ENCODE measurements at regions not wholly inside any gene's neighbourhood (a gene's known extent, or its start where the extent isn't known, plus 50 kb on each side); places are given as distances from the start of the nearest gene placed in this dataset.

DNA sequence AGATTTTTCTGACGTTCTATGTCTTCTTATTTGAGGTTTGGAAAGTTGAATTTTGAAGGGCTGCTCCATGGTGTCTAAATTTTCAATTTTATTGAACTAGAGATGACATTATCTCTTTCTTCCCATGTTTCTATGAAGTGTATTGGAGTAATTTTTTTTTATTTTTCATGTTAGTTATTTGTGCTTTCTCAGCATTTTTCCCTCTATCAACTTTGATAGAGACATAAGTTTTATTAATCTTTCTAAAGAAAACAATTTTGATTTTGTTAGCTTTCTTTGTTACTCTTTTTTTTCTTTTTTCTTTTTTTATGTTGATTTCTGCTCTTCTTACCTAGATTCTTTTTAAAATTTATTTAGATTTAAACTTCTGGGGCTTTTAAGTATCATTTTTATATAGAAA, 1694.8 kb downstream of the PCDH9 start:
- TF ChIP-seq POLR2A (IDR thresholded peaks at IDR 0.05): no peak
- TF ChIP-seq, protein P1, sequence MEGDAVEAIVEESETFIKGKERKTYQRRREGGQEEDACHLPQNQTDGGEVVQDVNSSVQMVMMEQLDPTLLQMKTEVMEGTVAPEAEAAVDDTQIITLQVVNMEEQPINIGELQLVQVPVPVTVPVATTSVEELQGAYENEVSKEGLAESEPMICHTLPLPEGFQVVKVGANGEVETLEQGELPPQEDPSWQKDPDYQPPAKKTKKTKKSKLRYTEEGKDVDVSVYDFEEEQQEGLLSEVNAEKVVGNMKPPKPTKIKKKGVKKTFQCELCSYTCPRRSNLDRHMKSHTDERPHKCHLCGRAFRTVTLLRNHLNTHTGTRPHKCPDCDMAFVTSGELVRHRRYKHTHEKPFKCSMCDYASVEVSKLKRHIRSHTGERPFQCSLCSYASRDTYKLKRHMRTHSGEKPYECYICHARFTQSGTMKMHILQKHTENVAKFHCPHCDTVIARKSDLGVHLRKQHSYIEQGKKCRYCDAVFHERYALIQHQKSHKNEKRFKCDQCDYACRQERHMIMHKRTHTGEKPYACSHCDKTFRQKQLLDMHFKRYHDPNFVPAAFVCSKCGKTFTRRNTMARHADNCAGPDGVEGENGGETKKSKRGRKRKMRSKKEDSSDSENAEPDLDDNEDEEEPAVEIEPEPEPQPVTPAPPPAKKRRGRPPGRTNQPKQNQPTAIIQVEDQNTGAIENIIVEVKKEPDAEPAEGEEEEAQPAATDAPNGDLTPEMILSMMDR (IDR thresholded peaks at IDR 0.05): no peak
